GM18505 (cell line): ENCODE measurements at regions not wholly inside any gene's neighbourhood (a gene's known extent, or its start where the extent isn't known, plus 50 kb on each side); places are given as distances from the start of the nearest gene placed in this dataset.

ENCODE experiments used
- ATAC-seq: cut with Tn5 transposase; IDR thresholded peaks from one replicate; pipeline ENCODE4 v1.9.1; 2021; ENCODE audit not compliant: unreplicated experiment
- POLR2A ChIP-seq: IDR thresholded peaks from 4 replicates; pipeline ENCODE4 v1.6.1; 2011; ENCODE audit warnings: borderline replicate concordance; ENCODE audit not compliant: insufficient read depth, insufficient read length; ENCODE audit errors: extremely low read depth

- TF ChIP-seq POLR2A, result no peak
- no peak for ATAC-seq
Observed at GRCh38 chr21:16530656-16531055, 800.9 kb downstream of the USP25 start.

GRCh38 chr21:16532840-16533239 lies 803.1 kb downstream of the USP25 start:
- TF ChIP-seq POLR2A, result no peak
- no peak for ATAC-seq

DNA sequence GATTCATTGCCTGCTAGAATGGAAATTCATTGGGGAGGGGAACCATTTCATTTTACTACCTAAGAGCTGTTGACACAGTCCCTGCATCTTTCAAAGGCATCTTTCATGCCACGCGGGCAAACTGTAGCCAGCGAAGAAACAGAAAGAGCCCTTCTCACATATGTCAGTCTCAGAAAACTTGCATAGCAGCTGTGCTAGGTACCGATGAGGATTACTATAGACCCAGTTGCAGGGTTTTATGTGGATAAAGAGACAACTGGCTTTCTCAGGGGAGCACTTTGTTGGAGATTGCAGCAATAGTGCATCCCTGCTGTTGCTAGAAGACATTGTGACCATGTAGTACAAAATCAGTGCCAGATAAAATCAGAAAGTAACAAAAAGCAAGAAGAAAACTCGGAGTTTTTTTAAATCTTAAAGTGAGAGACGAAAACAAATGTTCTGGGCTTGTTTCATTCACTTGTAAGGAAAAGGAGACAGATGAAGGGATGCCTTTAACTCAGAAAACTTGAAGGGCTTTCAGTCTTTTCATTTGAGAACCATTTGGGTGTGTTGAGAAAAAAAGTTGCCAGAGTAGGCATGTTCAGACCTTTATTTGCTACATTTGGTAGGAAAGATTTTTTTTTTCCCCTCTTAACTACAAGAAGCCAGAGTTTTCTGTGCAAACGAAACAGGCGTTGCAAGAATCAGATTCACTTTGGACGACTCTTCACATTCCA lies 804.1 kb downstream of the USP25 start:
- no peak for TF ChIP-seq POLR2A
- no peak for ATAC-seq

DNA sequence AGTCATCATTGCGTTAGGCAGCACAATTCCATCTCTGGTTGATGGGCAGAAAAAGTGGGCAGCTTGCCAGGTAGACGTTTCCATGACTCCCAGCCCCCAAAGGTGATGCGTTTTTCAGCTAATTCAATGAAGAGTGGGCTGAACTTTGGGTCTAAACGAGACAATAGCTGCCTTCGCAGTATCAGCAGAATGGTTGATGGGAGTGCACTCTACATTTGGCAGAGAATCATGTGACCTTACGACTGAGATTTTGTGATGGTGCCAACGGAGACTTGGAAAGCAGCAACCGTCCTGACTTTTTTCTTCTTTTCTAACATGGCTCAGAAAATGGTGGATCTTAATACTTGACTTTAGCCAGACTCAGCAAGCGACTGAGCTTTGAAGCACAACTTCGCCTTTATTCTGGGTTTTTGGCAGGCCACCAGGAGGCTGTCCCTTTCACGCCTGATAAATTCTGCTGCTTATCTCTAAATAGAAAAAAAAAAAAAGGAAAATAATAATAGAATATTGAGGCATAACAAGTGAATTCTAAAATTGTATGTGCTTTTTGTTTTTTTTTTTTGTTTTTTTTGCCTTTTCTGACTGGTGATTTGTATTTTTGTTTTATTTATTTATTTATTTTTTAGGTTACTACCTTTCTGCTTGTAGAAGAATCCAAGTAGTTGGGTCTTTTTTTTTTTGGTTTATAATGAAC lies 804.8 kb downstream of the USP25 start:
- no peak for TF ChIP-seq POLR2A
- no peak for ATAC-seq

GRCh38 chr21:16535102-16535422 lies 805.3 kb downstream of the USP25 start:
- no peak for TF ChIP-seq POLR2A
- ATAC-seq, result no peak

DNA sequence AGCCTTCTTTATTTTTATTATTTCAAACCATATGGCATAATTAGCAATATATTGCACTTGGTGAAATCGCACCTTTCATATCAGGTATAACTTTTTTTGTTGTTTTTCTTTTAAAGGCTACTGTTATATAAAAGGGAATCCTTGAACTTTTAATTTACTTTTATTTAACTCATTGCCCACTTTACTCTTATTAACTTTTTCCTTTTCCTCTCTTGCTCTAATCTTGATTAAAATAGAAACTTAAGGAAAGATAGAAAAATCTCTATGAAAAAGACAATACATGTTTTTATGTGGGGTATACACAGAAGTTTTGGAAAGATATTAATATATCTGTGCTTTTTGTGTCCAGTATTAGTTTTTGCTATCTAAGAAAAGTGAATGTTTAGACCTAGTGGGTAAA lies 805.8 kb downstream of the USP25 start:
- ATAC-seq, result no peak
- no peak for TF ChIP-seq POLR2A

DNA sequence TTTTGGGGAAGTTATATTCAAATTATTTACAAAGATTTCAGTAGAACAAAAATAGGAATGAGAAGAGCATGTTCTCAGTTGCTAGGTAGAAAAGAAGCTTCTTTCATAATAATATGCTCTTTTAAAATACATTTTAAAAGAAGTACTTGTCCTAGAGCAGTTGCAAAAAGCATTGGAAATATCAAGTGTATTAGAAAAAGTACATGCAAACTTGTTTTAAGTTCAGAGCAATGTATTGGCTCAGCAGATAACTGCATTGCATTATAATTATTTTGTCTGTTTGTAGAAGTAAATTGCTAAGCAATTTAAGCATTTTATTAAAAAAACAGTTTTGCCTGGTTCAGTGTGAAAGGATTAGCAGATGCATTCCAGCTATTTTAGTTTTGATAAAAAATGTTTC lies 806.4 kb downstream of the USP25 start:
- TF ChIP-seq POLR2A, result no peak
- ATAC-seq, result no peak

DNA sequence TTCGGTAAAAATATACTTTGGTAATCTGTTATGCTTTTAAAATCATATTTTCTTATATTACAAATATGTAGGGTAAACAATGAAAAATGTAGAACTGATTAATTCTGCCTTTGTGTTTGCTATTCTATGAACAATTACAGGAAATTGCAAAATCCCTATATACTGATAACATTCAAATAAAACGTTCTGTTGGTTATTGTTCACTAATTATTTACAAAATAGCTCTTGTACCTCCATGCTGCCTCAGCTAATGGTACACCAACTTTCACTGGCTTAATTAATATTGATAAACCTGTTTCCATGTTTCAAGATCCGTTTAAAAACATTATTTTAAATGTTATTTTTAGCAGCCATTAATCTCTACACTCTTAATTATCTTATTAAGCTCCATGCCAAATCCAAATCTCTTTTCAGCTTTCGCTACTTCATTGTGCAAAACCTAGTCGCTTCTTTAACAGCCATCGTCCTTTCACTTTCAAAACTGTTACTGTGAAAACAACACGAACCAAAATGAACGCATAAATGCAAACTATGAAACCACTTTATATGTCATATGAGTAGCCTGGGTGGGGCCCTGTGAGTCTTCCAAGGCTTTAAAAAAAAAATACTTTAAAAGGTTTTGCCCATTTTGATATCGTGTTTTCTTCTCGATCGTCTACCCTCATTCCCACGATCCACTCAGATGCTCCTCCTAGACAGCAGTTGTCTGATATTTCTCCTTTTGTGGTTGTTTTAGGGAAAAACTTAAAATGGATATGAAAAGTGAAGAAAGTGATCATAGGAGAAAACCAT lies 807.1 kb downstream of the USP25 start:
- TF ChIP-seq POLR2A, result no peak
- ATAC-seq, result no peak

DNA sequence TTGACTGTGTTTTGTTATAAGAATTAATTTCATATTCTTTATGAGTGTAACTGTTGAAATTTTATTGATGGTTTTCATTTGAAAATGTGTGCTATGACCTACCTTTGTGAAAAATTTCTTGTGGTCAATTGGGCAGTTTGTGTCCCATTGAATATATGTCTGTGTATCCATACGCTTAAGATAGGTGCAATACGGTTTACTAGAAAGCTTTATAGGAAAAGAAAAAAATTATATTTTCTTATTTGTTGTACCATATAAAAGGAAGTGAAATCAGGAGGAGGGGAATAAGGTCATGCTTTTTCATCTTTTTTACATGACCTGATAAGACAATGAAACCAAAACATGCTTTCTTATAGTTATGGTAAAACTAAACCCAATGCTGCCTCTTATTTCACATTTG lies 807.7 kb downstream of the USP25 start:
- no peak for ATAC-seq
- no peak for TF ChIP-seq POLR2A

- ATAC-seq, result no peak
- TF ChIP-seq POLR2A, result no peak
Observed at GRCh38 chr21:16538405-16538804, 808.6 kb downstream of the USP25 start.

GRCh38 chr21:16538936-16539440 lies 809.2 kb downstream of the USP25 start:
- no peak for TF ChIP-seq POLR2A
- no peak for ATAC-seq

DNA sequence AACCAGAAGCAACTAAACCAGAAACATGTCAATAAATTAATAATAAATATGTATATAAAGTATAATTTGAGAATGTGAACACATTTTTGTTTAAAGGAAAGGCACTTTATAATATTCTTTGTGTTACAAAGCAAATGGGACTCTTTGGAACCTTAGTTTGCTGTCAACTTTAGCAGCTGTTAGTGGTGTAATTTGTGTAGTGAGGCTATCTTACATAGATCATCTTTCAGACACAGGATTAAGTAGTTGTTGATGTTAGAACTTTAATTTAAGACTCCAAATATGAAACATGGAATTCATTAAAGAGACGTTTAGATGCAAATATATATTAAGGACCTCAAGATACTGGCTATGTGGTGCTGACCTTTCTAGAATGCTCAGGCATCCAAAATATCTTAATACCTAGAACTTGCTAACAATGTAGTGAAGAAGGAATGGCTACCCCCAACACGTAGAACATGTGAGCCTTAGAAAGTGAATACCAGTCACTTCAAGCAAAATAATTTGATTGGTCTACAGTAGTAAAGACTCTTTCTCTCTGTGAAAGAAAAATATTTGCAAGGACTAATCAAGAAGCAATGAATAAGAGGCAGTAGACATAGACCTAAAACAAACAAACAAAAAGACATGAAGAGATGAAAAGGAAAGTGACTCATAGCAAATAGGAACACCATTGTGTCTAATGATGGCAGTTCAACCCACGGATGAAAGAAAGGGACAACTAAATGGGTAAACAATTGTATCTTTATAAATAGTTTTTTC lies 811.4 kb downstream of the USP25 start:
- no peak for ATAC-seq
- no peak for TF ChIP-seq POLR2A

DNA sequence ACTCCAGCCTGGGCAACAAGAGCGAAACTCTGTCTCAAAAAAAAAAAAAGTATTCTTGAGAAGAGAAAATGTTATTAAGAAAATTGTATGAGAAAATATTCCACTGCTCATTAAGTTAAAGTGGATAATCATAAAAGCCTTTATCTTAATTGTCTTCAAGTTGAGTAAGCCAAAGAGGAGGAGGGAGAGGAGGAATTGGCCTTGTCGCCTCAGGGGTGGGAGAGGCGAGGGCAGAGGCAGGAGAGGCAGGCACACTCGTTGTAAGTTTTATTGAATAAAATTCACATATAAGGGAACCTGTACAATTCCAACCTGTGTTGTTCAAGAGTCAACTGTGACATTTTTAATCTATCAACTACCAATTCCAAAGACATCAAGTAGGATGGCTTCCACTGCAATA lies 820.3 kb downstream of the USP25 start:
- no peak for ATAC-seq
- TF ChIP-seq POLR2A, result no peak
